ENCODE measurements at regions not wholly inside any gene's neighbourhood (a gene's known extent, or its start where the extent isn't known, plus 50 kb on each side); places are given as distances from the start of the nearest gene placed in this dataset.

- TF ChIP-seq EZH2 (IDR thresholded peaks at IDR 0.05; ENCODE audit: insufficient read depth, poor library complexity, severe bottlenecking) (no peak), EZH2phosphoT487 (IDR thresholded peaks at IDR 0.05; ENCODE audit: insufficient read depth, low read depth) (no peak)
Observed at GRCh38 chr6:165204807-165205545, 104.4 kb downstream of the C6orf118 start.
